NCI-H1105 treated with DMSO at 0.1 percent for 48 hours (cell line): ENCODE measurements at regions not wholly inside any gene's neighbourhood (a gene's known extent, or its start where the extent isn't known, plus 50 kb on each side); places are given as distances from the start of the nearest gene placed in this dataset.
"Not testable (repeated sequence)": the region's sequence is repeated elsewhere in the genome, so short reads cannot be mapped to it uniquely, and the experiment has no call there.

Experiments used
- DNase-seq: peaks from one replicate; lab custom pipeline; 2025; lab: John Stamatoyannopoulos, UW

DNA sequence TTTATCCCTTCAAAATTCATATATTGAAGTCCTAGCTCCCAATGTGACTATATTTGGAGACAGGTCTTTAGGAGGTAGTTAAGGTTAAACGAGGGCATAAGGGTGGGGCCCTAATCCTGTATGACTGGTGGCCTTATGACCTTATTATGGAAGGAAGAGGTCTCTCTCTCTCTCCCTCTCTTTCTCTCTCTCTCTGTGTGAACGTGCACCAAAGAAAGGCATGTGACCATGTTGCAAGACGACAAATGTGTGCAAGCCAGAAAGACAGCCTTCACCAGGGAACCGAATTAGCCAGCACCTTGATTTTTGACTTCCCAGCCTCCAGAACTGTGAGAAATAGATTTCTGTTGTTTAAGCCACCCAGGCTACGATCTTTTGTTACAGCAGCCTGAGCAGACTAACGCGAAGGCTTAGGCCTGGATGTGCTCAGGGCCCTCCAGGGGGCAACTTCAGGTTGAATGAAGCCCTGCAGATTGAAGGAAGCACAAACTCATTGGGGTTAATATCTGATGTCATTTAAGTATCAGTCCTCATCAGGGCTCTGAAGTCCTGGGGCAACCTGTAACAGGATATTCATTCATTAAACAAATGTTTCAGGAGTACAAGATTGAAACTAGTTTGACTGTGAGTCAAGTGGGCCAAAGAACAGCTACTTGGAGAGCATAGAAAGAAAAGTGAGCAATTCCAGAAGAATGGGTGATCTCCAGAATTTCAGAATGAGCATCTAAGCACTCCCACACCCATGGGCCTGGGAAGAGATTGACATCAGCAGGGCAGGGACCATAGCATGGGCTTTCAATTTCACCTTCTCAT is 157.4 kb upstream of the TNFAIP3 start:
- DNase-seq = no peak

- no peak for DNase-seq
These were observed 155.1 kb upstream of the TNFAIP3 start for GRCh38 chr6:137711972-137712371.

GRCh38 chr6:137712587-137712986 is 154.5 kb upstream of the TNFAIP3 start:
- DNase-seq = no peak

- no peak for DNase-seq
These were observed 151.4 kb upstream of the TNFAIP3 start for GRCh38 chr6:137715589-137716045.

DNA sequence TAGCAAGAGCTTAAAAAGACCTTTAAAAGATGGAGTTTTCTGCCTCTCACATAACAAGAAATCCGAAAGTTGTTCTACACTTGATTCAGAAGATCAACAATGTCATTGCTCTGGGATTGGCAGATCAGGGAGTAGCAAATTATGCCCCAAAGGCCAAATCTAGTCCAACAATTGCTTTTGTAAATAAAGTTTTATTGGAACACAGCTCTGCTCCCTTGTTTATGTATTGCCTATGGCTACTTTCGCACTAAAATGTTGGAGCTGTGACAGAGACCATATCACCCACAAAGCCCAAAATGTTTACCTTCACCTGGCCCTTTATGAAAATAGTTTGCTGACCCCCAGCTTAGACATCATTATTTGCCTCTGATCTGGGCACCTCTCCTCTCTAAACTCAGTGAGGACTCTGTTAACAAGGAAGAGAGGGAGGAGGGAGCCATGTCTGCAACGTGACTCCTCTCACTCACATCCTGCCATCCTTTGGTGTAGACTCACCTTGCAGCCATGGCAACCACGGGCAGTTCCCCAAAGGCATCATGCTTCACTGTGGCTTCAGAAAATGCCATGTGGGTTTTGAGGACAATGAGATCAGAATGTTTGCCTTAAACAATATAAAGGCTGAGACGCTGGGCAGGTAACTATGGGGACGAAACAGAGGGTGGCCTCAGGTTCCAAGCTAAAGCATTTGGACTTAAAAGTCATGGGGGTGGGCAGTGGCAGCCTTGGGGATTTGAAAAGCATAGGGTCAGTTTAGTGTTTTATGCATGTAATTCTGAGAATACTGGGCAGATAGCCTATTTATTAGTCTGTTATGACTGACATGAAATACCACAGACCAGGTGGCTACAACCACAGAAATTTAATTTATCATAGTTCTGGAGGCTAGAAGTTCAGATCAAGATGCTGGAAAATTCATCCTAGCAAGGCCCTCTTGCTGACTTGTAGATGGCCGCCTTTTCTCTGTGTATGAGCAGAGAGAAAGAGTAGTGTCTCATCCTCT is 149.7 kb upstream of the TNFAIP3 start:
- DNase-seq = peak; percentile 10

GRCh38 chr6:137718903-137719302 is 148.2 kb upstream of the TNFAIP3 start:
- not testable (repeated sequence) for DNase-seq

GRCh38 chr6:137722749-137723272 is 144.2 kb upstream of the TNFAIP3 start:
- no peak for DNase-seq

GRCh38 chr6:137723273-137724017 is 143.6 kb upstream of the TNFAIP3 start:
- DNase-seq = no peak

GRCh38 chr6:137724018-137724403 is 143.0 kb upstream of the TNFAIP3 start:
- DNase-seq = no peak

DNA sequence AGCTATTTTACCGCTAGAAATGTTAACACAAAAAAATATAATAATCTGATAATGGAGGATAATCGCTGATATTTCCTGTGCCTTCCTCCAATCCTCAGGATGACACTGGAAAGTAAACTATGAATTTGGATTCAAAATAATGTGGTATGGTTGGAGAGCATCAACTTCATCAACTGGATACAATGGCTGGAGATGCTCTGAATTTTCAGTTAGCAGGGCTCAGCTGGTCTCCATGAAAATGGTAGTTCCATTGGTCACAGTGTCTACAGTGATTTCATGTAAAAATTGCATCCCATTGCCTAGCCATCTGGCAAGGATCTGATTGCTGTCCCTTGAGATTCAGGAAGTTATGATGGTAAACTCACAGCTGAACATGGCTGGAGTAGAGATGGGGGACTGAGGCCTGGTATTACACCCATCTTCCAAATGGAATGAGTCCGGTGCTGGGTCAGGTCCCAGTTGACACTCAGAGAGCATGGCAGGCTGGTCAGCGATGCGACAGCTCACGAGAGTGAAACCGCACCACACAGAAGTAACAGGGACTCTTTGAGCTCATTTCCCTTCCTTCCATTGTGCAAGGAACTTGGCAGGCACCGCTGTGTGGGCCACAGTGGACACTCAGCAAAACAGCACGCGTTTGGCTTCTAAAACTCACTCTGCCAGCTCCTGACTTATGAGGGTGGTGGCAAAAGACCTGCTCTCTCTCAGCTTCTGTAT is 142.4 kb upstream of the TNFAIP3 start:
- no peak for DNase-seq

DNA sequence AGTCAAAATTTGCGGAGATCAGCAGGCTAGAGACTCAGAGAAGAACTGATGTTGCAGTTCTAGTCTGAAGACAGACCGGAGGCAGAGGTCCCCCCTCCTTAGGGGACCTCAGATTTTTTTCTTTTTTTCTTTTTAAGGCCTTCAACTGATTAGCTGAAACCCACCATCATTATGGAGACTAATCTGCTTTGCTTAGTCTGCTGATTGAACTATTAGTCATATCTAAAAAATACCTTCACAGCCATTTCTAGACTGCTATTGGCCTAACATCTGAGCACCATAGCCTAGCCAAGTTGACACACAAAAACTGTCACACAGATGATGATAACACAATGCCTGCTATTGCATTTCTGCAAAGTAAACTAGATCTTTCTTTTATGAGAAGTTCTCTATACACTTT is 141.1 kb upstream of the TNFAIP3 start:
- no peak for DNase-seq

GRCh38 chr6:137726582-137726981 is 140.5 kb upstream of the TNFAIP3 start:
- DNase-seq = no peak

GRCh38 chr6:137727216-137727765 is 139.8 kb upstream of the TNFAIP3 start:
- no peak for DNase-seq

DNA sequence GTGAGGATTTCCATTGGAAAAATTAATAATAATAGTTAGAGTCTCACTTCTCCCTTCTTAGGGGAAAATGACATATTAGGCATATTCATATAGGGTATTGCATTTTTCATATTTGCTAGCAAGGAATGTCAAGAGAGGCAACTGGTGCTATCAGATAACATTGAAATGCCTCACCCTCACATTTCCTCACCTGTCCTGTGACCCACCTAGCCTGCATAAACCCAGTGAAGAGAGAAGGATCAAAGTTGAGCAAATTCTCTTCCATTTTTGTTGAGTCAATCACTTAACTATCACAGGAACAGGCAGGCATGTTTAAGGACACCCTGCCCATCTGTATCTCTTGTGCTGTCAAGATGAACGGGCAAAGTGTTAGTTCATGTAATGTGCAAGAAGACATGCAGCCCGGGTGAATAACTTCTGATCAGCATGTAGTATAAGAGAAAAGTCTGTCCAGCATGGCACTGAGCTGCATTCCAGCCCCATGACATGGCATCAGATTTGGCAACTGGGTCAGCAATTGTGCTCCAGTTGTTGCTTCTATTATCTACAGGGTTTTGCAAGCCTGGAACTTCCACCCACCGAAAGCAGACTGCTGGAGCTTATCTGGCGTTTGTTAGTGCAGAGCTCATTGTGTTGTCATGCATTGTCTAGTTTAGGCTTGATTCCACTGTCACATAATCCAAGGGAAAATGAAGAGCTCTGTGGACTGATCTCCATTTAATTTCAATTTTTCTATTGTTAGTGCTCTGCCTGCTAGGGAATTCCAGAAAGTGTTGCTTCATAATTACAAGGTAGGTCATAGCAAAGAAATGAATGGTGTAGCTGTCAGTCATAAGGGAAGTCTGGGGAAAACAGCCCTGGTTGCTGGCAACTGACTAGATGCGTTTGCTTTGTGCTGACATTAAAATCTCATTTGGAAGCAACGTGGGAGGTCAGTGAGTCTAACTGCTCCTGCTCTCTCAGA is 138.4 kb upstream of the TNFAIP3 start:
- DNase-seq = no peak

- DNase-seq = no peak
These were observed 137.0 kb upstream of the TNFAIP3 start for GRCh38 chr6:137729866-137730629.

DNA sequence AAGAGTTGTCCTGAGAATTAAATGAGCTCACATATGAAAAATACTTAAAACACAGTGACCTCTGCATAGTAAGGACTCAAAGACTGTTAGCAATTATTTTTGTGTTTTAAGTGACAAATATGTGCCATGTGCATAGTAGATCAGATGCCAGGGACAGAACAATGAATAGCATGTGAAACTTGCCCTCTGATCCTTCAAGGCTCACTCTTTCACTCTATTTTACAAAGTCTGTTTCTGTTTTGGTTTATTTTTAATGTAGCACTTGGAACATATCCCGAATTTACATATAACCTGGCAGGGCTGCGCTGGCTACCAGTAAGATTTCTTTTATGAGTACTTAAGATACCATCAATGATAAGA is 135.5 kb upstream of the TNFAIP3 start:
- no peak for DNase-seq

DNA sequence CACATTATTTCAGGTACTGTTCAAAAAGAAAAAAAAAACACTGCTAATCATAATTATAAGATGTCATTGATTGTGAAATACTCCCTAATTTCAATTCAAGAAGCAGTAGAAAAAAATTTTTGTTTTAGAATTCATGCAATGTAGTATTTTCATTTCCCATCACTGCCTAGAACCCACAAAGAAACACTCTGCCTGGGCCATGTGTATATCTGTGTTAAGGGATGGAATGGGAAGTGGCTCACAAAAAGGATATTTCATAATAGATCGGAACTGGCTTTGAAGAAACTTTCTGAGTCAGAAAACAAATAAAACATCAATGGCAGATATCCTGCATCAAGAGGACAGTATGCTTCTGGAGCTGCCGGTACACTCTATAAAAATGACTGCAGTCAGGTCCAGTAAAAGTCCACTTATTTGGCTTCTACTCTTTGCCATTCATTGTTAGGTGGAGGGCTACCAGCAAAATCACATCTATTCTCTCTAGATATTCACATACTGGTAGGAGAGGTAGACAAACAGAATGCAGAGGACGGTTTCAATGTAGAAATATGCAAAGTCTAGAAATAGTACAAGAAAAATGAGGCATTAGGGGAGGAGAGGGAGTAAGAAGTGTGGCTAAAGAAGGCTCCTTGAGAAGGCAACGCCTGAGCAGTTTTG is 135.0 kb upstream of the TNFAIP3 start:
- no peak for DNase-seq

DNA sequence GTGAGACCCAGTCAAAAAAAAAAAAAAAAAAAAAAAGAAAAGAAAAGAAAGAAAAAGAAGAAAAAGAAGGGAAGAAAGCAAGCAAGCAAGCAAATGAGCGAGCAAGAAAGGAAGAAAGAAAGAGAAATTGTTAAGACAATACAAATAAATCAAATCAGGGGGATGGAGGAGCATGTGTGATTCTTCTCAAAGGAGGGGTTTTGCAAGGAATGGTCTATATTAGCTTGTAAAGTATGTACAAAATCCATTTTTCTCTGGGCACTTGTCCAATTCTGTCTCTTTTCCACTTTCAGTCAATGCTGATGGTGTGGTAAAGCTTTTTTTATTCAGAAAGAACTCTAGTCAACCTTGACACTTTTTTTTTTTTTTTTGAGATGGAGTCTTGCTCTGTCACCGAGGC is 133.7 kb upstream of the TNFAIP3 start:
- no peak for DNase-seq
